ENCODE measurements at regions not wholly inside any gene's neighbourhood (a gene's known extent, or its start where the extent isn't known, plus 50 kb on each side); places are given as distances from the start of the nearest gene placed in this dataset.
"Not testable (repeated sequence)": the region's sequence is repeated elsewhere in the genome, so short reads cannot be mapped to it uniquely, and the experiment has no call there.

GRCh38 chrX:138964501-138964900 is 253.0 kb upstream of the FGF13 start:
- H3K36me3 Mint-ChIP-seq (ENCODE audit: low read depth): no peaks in the 10 kb centered on the region
- DNase-seq: no peak
- no peak overlapping the region for H3K4me3 Mint-ChIP-seq
- H3K27ac Mint-ChIP-seq: no peak overlapping the region
- H3K27me3 Mint-ChIP-seq: peaks cover 26% of the 10 kb centered on the region
- H3K4me1 Mint-ChIP-seq (ENCODE audit: low read depth): no peaks in the 10 kb centered on the region
- no peaks in the 10 kb centered on the region for H3K9me3 Mint-ChIP-seq

GRCh38 chrX:138962419-138962818 is 250.9 kb upstream of the FGF13 start:
- DNase-seq; H3K4me1 Mint-ChIP-seq (ENCODE audit: low read depth); H3K27ac Mint-ChIP-seq; H3K9me3 Mint-ChIP-seq; H3K4me3 Mint-ChIP-seq; H3K36me3 Mint-ChIP-seq (ENCODE audit: low read depth): not testable (repeated sequence)
- H3K27me3 Mint-ChIP-seq: peaks cover 24% of the 10 kb centered on the region

- H3K36me3 Mint-ChIP-seq (ENCODE audit: low read depth): no peaks in the 10 kb centered on the region
- no peak overlapping the region for H3K4me3 Mint-ChIP-seq
Measured at GRCh38 chrX:138954976-138955375, 243.5 kb upstream of the FGF13 start.

GRCh38 chrX:138946926-138947325 is 235.4 kb upstream of the FGF13 start:
- no peak overlapping the region for H3K27ac Mint-ChIP-seq
- H3K36me3 Mint-ChIP-seq (ENCODE audit: low read depth): no peaks in the 10 kb centered on the region
- no peaks in the 10 kb centered on the region for H3K4me1 Mint-ChIP-seq (ENCODE audit: low read depth)
- no peak overlapping the region for H3K4me3 Mint-ChIP-seq
- H3K27me3 Mint-ChIP-seq: peaks cover 24% of the 10 kb centered on the region
- DNase-seq: no peak
- H3K9me3 Mint-ChIP-seq: no peaks in the 10 kb centered on the region

More at GRCh38 chrX:138954976-138955375, 243.5 kb upstream of the FGF13 start:
- peaks cover 13% of the 10 kb centered on the region for H3K27me3 Mint-ChIP-seq
- no peaks in the 10 kb centered on the region for H3K4me1 Mint-ChIP-seq (ENCODE audit: low read depth)
- no peak for DNase-seq
- H3K9me3 Mint-ChIP-seq: no peaks in the 10 kb centered on the region
- H3K27ac Mint-ChIP-seq: no peak overlapping the region

- peaks cover 30% of the 10 kb centered on the region for H3K27me3 Mint-ChIP-seq
- no peak for DNase-seq
- no peaks in the 10 kb centered on the region for H3K36me3 Mint-ChIP-seq (ENCODE audit: low read depth)
- no peaks in the 10 kb centered on the region for H3K9me3 Mint-ChIP-seq
- no peaks in the 10 kb centered on the region for H3K4me1 Mint-ChIP-seq (ENCODE audit: low read depth)
- H3K27ac Mint-ChIP-seq: no peak overlapping the region
- no peak overlapping the region for H3K4me3 Mint-ChIP-seq
Measured at GRCh38 chrX:138945219-138945618, 233.7 kb upstream of the FGF13 start.

- H3K27ac Mint-ChIP-seq: no peak overlapping the region
- H3K4me3 Mint-ChIP-seq: no peak overlapping the region
- no peaks in the 10 kb centered on the region for H3K9me3 Mint-ChIP-seq
- H3K27me3 Mint-ChIP-seq: peaks cover 20% of the 10 kb centered on the region
- DNase-seq: no peak
- no peaks in the 10 kb centered on the region for H3K4me1 Mint-ChIP-seq (ENCODE audit: low read depth)
- H3K36me3 Mint-ChIP-seq (ENCODE audit: low read depth): no peaks in the 10 kb centered on the region
Measured at GRCh38 chrX:138939038-138939437, 227.5 kb upstream of the FGF13 start.

GRCh38 chrX:138938003-138938402 is 226.5 kb upstream of the FGF13 start:
- DNase-seq: no peak
- Mint-ChIP-seq H3K4me3 (no peak overlapping the region), H3K4me1 (ENCODE audit: low read depth) (no peaks in the 10 kb centered on the region), H3K9me3 (no peaks in the 10 kb centered on the region), H3K27ac (no peak overlapping the region), H3K36me3 (ENCODE audit: low read depth) (no peaks in the 10 kb centered on the region), H3K27me3 (peaks cover 20% of the 10 kb centered on the region)

- Mint-ChIP-seq H3K4me3 (no peak overlapping the region), H3K9me3 (no peaks in the 10 kb centered on the region), H3K4me1 (ENCODE audit: low read depth) (no peaks in the 10 kb centered on the region), H3K27me3 (peaks cover 31% of the 10 kb centered on the region), H3K27ac (no peak overlapping the region), H3K36me3 (ENCODE audit: low read depth) (no peaks in the 10 kb centered on the region)
- DNase-seq: no peak
Measured at GRCh38 chrX:138931212-138931611, 219.7 kb upstream of the FGF13 start.

- Mint-ChIP-seq H3K36me3 (ENCODE audit: low read depth) (no peaks in the 10 kb centered on the region), H3K27me3 (peaks cover 29% of the 10 kb centered on the region), H3K9me3 (no peaks in the 10 kb centered on the region), H3K4me1 (ENCODE audit: low read depth) (no peaks in the 10 kb centered on the region), H3K27ac (no peak overlapping the region), H3K4me3 (no peak overlapping the region)
- DNase-seq: no peak
Measured at GRCh38 chrX:138930583-138930945, 219.0 kb upstream of the FGF13 start.

- Mint-ChIP-seq H3K27me3 (peaks cover 29% of the 10 kb centered on the region), H3K9me3 (no peaks in the 10 kb centered on the region), H3K4me3 (no peak overlapping the region), H3K36me3 (ENCODE audit: low read depth) (no peaks in the 10 kb centered on the region), H3K4me1 (ENCODE audit: low read depth) (no peaks in the 10 kb centered on the region), H3K27ac (no peak overlapping the region)
- DNase-seq: no peak
Measured at GRCh38 chrX:138929926-138930582, 218.5 kb upstream of the FGF13 start.

- H3K27me3 Mint-ChIP-seq: peaks cover 32% of the 10 kb centered on the region
- no peaks in the 10 kb centered on the region for H3K36me3 Mint-ChIP-seq (ENCODE audit: low read depth)
- no peaks in the 10 kb centered on the region for H3K4me1 Mint-ChIP-seq (ENCODE audit: low read depth)
- no peaks in the 10 kb centered on the region for H3K9me3 Mint-ChIP-seq
- DNase-seq: no peak
- no peak overlapping the region for H3K4me3 Mint-ChIP-seq
- H3K27ac Mint-ChIP-seq: no peak overlapping the region
Measured at GRCh38 chrX:138928737-138929459, 217.4 kb upstream of the FGF13 start.

GRCh38 chrX:138925330-138925729 is 213.8 kb upstream of the FGF13 start:
- H3K9me3 Mint-ChIP-seq: no peaks in the 10 kb centered on the region
- DNase-seq: no peak
- H3K36me3 Mint-ChIP-seq (ENCODE audit: low read depth): no peaks in the 10 kb centered on the region
- H3K4me1 Mint-ChIP-seq (ENCODE audit: low read depth): no peaks in the 10 kb centered on the region
- H3K27ac Mint-ChIP-seq: no peak overlapping the region
- H3K4me3 Mint-ChIP-seq: no peak overlapping the region
- H3K27me3 Mint-ChIP-seq: peaks cover 46% of the 10 kb centered on the region

- Mint-ChIP-seq H3K9me3 (no peaks in the 10 kb centered on the region), H3K4me3 (no peak overlapping the region), H3K36me3 (ENCODE audit: low read depth) (no peaks in the 10 kb centered on the region), H3K4me1 (ENCODE audit: low read depth) (no peaks in the 10 kb centered on the region), H3K27ac (no peak overlapping the region), H3K27me3 (peaks cover 42% of the 10 kb centered on the region)
- no peak for DNase-seq
Measured at GRCh38 chrX:138923805-138924204, 212.3 kb upstream of the FGF13 start.

- peaks cover 29% of the 10 kb centered on the region for H3K27me3 Mint-ChIP-seq
- DNase-seq: no peak
- H3K36me3 Mint-ChIP-seq (ENCODE audit: low read depth): no peaks in the 10 kb centered on the region
- H3K4me1 Mint-ChIP-seq (ENCODE audit: low read depth): no peaks in the 10 kb centered on the region
- no peaks in the 10 kb centered on the region for H3K9me3 Mint-ChIP-seq
- H3K4me3 Mint-ChIP-seq: no peak overlapping the region
- no peak overlapping the region for H3K27ac Mint-ChIP-seq
Measured at GRCh38 chrX:138921031-138921430, 209.5 kb upstream of the FGF13 start.

- DNase-seq: no peak
- no peaks in the 10 kb centered on the region for H3K4me1 Mint-ChIP-seq (ENCODE audit: low read depth)
- peaks cover 20% of the 10 kb centered on the region for H3K27me3 Mint-ChIP-seq
- no peak overlapping the region for H3K4me3 Mint-ChIP-seq
- no peak overlapping the region for H3K27ac Mint-ChIP-seq
- no peaks in the 10 kb centered on the region for H3K36me3 Mint-ChIP-seq (ENCODE audit: low read depth)
- H3K9me3 Mint-ChIP-seq: no peaks in the 10 kb centered on the region
Measured at GRCh38 chrX:138917781-138918180, 206.3 kb upstream of the FGF13 start.
